ENCODE measurements at regions not wholly inside any gene's neighbourhood (a gene's known extent, or its start where the extent isn't known, plus 50 kb on each side); places are given as distances from the start of the nearest gene placed in this dataset.

DNA sequence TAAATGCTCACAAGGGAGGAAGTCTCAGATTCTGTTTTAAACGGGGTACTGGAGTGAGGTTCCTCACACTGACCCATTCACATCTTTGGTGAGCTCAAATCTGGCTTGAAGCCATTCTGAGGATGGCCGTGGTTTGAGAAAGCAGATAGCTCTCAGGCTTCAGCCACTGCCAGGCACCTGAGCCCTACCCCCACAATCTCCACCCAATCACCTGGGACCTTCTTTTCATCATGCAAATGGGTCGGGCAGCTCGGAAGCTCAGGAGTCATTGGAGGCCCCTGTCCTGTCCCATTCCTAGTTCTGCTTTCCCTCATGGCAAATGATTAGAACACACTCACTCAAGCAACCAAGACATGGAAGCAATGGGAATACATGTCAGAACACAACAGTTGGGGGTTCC lies 141.4 kb upstream of the ETS2 start:
- Histone ChIP-seq H3K27me3 (ENCODE audit: control insufficient read depth in 1 of 2, insufficient read depth in 2 of 2, low read length in 2 of 2) (peaks cover 1 to 29% of the 10 kb centered on the region in 2 experiments; a peak in 3 of 5 replicates), H3K4me1 (ENCODE audit: insufficient read depth, low read length) (peaks cover 20% of the 10 kb centered on the region), H3K9ac (ENCODE audit: insufficient read depth, low read depth, low read length) (no peak overlapping the region), H3K27ac (ENCODE audit: extremely low read length, insufficient read depth, low read length) (no peak overlapping the region), H3K9me3 (ENCODE audit: low read length) (no peaks in the 10 kb centered on the region), H4K20me1 (ENCODE audit: insufficient read depth, low read length) (no peaks in the 10 kb centered on the region), H3K4me2 (ENCODE audit: low read depth, low read length) (no peak overlapping the region), H3K36me3 (replicated peaks in 1 of 2; ENCODE audit: control insufficient read depth in 1 of 2, insufficient read depth in 2 of 2, low read length in 2 of 2) (no peaks in the 10 kb centered on the region), H3K4me3 (replicated peaks in 1 of 3; ENCODE audit: insufficient read depth in 1 of 3, low read depth in 2 of 3, low read length in 3 of 3) (no peak overlapping the region), H3K79me2 (ENCODE audit: insufficient read depth, low read length) (no peaks in the 10 kb centered on the region), H2AFZ (ENCODE audit: low read length) (no peak overlapping the region)
- ATAC-seq (no peak), FAIRE-seq (no peak), DNase-seq (ENCODE audit: low spot score) (no peak)
- intact Hi-C loops (cut with micrococcal nuclease; ENCODE audit: unreplicated experiment), result no loop called here
- WGBS (ENCODE audit: low lambda C conversion rate), result 0% methylated on average over 4 of the region's 4 CpGs
- POLR2A ChIA-PET, result no interaction called here
- TF ChIP-seq, protein P1, sequence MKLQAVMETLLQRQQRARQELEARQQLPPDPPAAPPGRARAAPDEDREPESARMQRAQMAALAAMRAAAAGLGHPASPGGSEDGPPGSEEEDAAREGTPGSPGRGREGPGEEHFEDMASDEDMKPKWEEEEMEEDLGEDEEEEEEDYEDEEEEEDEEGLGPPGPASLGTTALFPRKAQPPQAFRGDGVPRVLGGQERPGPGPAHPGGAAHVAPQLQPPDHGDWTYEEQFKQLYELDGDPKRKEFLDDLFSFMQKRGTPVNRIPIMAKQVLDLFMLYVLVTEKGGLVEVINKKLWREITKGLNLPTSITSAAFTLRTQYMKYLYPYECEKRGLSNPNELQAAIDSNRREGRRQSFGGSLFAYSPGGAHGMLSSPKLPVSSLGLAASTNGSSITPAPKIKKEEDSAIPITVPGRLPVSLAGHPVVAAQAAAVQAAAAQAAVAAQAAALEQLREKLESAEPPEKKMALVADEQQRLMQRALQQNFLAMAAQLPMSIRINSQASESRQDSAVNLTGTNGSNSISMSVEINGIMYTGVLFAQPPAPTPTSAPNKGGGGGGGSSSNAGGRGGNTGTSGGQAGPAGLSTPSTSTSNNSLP (IDR thresholded peaks at IDR 0.05; ENCODE audit: low read depth, low read length), result no peak
- TF ChIP-seq KAT2B (IDR thresholded peaks at IDR 0.05; ENCODE audit: borderline replicate concordance, low read depth, low read length) (no peak), HNF1A (IDR thresholded peaks at IDR 0.05; ENCODE audit: low read depth) (no peak), HNF1A (CRISPR knock-in tag; IDR thresholded peaks at IDR 0.05; ENCODE audit: borderline replicate concordance) (no peak), ZNF234 (CRISPR knock-in tag; conservative IDR thresholded peaks at IDR 0.05) (no peak), MZF1 (CRISPR knock-in tag; IDR thresholded peaks at IDR 0.05; ENCODE audit: borderline replicate concordance) (no peak), SATB2 (CRISPR knock-in tag; IDR thresholded peaks at IDR 0.05) (no peak), GATAD2A (CRISPR knock-in tag; IDR thresholded peaks at IDR 0.05) (no peak), NFRKB (IDR thresholded peaks at IDR 0.05) (no peak), KAT8 (CRISPR knock-in tag; IDR thresholded peaks at IDR 0.05) (no peak), TCF7L2 (IDR thresholded peaks at IDR 0.05; ENCODE audit: low read depth, low read length) (no peak), YEATS2 (CRISPR knock-in tag; IDR thresholded peaks at IDR 0.05; ENCODE audit: borderline replicate concordance) (no peak), PREB (CRISPR knock-in tag; IDR thresholded peaks at IDR 0.05) (no peak)
- TF ChIP-seq, protein P2, sequence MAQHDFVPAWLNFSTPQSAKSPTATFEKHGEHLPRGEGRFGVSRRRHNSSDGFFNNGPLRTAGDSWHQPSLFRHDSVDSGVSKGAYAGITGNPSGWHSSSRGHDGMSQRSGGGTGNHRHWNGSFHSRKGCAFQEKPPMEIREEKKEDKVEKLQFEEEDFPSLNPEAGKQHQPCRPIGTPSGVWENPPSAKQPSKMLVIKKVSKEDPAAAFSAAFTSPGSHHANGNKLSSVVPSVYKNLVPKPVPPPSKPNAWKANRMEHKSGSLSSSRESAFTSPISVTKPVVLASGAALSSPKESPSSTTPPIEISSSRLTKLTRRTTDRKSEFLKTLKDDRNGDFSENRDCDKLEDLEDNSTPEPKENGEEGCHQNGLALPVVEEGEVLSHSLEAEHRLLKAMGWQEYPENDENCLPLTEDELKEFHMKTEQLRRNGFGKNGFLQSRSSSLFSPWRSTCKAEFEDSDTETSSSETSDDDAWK (CRISPR knock-in tag; IDR thresholded peaks at IDR 0.05), result no peak
- in situ Hi-C loops (cut with HindIII; ENCODE audit: extremely low pct_ligation_motif_present, low pct_unique_long_range_greater_than_20kb), result no loop called here
- BruUV-seq (replicated peaks), result no TSS peak
- CTCF ChIA-PET (ENCODE audit: low intra/inter-chr PET ratio, low total read pairs), result no interaction called here
